ENCODE measurements at regions not wholly inside any gene's neighbourhood (a gene's known extent, or its start where the extent isn't known, plus 50 kb on each side); places are given as distances from the start of the nearest gene placed in this dataset.

- no peak for TF ChIP-seq POLR2AphosphoS5 (IDR thresholded peaks at IDR 0.05; ENCODE audit: borderline replicate concordance, low read depth, low read length)
- no peak for TF ChIP-seq EZH2 (IDR thresholded peaks at IDR 0.05)
- TF ChIP-seq FOXP2 (optimal IDR thresholded peaks at IDR 0.05; ENCODE audit: control extremely low read depth, extremely low read length, insufficient read depth) = no peak
Measured at GRCh38 chr10:52436664-52437063, 122.6 kb downstream of the DKK1 start.
